Stomach (tissue), 8 donors: ENCODE measurements at regions not wholly inside any gene's neighbourhood (a gene's known extent, or its start where the extent isn't known, plus 50 kb on each side); places are given as distances from the start of the nearest gene placed in this dataset.

Source experiments
- DNase-seq, 2 donors: peaks; one replicate each; pipeline versions ENCODE4 v3.0.0 to v3.0.0-alpha.2; 2013 to 2019
- H3K27ac ChIP-seq, 5 donors: fragments of 200-600 bp in 4 of 5; sonication (generic) in 4 of 5; one replicate each; pipeline ENCODE4 v1.5.1; 2013 to 2019; ENCODE audit warnings: mild to moderate bottlenecking in 1 of 5, moderate library complexity in 1 of 5
- H3K27me3 ChIP-seq, 3 donors: fragments of 200-600 bp; sonication (generic); one replicate each; pipeline ENCODE4 v1.5.1; 2017 to 2019; ENCODE audit warnings: mixed run types in 1 of 3
- H3K36me3 ChIP-seq, 4 donors: fragments of 200-600 bp; sonication (generic); 1 replicate in 3 of 4; 2 replicates in 1 of 4; pipeline ENCODE4 v1.5.1; 2016 to 2019
- H3K4me1 ChIP-seq, 4 donors: fragments of 200-600 bp; sonication (generic); one replicate each; pipeline ENCODE4 v1.5.1; 2016 to 2019
- H3K4me3 ChIP-seq, 4 donors: fragments of 200-600 bp; sonication (generic) in 3 of 4; one replicate each; pipeline ENCODE4 v1.5.1; 2016 to 2019; ENCODE audit warnings: mild to moderate bottlenecking in 1 of 4
- H3K9me3 ChIP-seq, 4 donors: fragments of 200-600 bp; sonication (generic); one replicate each; pipeline ENCODE4 v1.5.1; 2016 to 2019
- CTCF ChIP-seq, 7 experiments: fragments of 450-650 bp in 4 of 7; fragments of 200-600 bp in 3 of 7; sonication (generic) in 3 of 7; IDR thresholded peaks; one replicate each; pipeline ENCODE4 v1.5.1; 2016 to 2019; ENCODE audit warnings: antibody characterized with exemption in 7 of 7, control low read depth in 2 of 7, mild to moderate bottlenecking in 1 of 7
- EP300 ChIP-seq: sonication (generic); formaldehyde crosslinking; IDR thresholded peaks from one replicate; pipeline ENCODE4 v1.6.1; 2017; ENCODE audit warnings: antibody characterized with exemption
- POLR2A ChIP-seq, 4 donors: fragments of 450-650 bp; IDR thresholded peaks; one replicate each; pipeline ENCODE4 v1.6.1; 2016; ENCODE audit warnings: antibody characterized with exemption in 4 of 4, control low read depth in 2 of 4, mild to moderate bottlenecking in 1 of 4, moderate library complexity in 1 of 4
- POLR2AphosphoS5 ChIP-seq, 3 donors: sonication (generic); formaldehyde crosslinking; IDR thresholded peaks; one replicate each; pipeline ENCODE4 v1.6.1; 2016; ENCODE audit warnings: antibody characterized with exemption in 3 of 3
- WGBS, 5 donors: extraction: QIAGEN DNeasy Blood & Tissue Kit in 3 of 5; methylation state at CpG; one replicate each; pipeline versions ENCODE4 v1.1.5 to v1.1.7; 2013 to 2018; 5-methylcytosine and 5-hydroxymethylcytosine counted together
- intact Hi-C: fragments of 100-400 bp; cut with DNase I; formaldehyde crosslinking; loops from one replicate; pipeline ENCODE4 v1.15.1; 2023; ENCODE audit warnings: low total_unique reads
- donor health status: healthy with polysubstance abuse.
- donor health status: Bipolar disorder and iron deficiency.
- donor health status: healthy.

GRCh38 chr1:98345417-98345816, 316.1 kb upstream of the SNX7 start:
- intact Hi-C loops = no loop called here
- no peak for DNase-seq
- Histone ChIP-seq H3K9me3 (no peaks in the 10 kb centered on the region), H3K4me3 (no peak overlapping the region), H3K4me1 (no peaks in the 10 kb centered on the region), H3K27ac (no peak overlapping the region), H3K36me3 (no peaks in the 10 kb centered on the region), H3K27me3 (no peaks in the 10 kb centered on the region)
- 59 to 87% (median 71%) methylated on average over 2 of the region's 2 CpGs for WGBS, 5 donors
- TF ChIP-seq CTCF (IDR thresholded peaks at IDR 0.05) = no peak
- TF ChIP-seq POLR2AphosphoS5 (IDR thresholded peaks at IDR 0.05) = no peak

- no peaks in the 10 kb centered on the region for H3K27me3 ChIP-seq
- H3K4me3 ChIP-seq = no peak overlapping the region
- no peak for DNase-seq
- no peaks in the 10 kb centered on the region for H3K9me3 ChIP-seq
- H3K27ac ChIP-seq = no peak overlapping the region
- 58 to 68% (median 65%) methylated on average over 3 of the region's 3 CpGs for WGBS, 5 donors
- no peaks in the 10 kb centered on the region for H3K36me3 ChIP-seq
- intact Hi-C loops = no loop called here
- no peaks in the 10 kb centered on the region for H3K4me1 ChIP-seq
- TF ChIP-seq EP300 (no peak), POLR2A (IDR thresholded peaks at IDR 0.05) (no peak), POLR2AphosphoS5 (IDR thresholded peaks at IDR 0.05) (no peak), CTCF (IDR thresholded peaks at IDR 0.05) (no peak)
Observed at GRCh38 chr1:98344731-98345130, 316.8 kb upstream of the SNX7 start.

GRCh38 chr1:98342566-98342965, 319.0 kb upstream of the SNX7 start:
- no peak for DNase-seq
- no peaks in the 10 kb centered on the region for H3K9me3 ChIP-seq
- no peaks in the 10 kb centered on the region for H3K27me3 ChIP-seq
- WGBS, 5 donors = 81 to 91% (median 88%) methylated on average over 1 of the region's 1 CpG
- no peak overlapping the region for H3K4me3 ChIP-seq
- H3K27ac ChIP-seq = no peak overlapping the region
- intact Hi-C loops = no loop called here
- H3K4me1 ChIP-seq = no peaks in the 10 kb centered on the region
- H3K36me3 ChIP-seq = no peaks in the 10 kb centered on the region
- TF ChIP-seq EP300 (no peak), POLR2AphosphoS5 (IDR thresholded peaks at IDR 0.05) (no peak), POLR2A (IDR thresholded peaks at IDR 0.05) (no peak), CTCF (IDR thresholded peaks at IDR 0.05) (no peak)

- no peak overlapping the region for H3K4me3 ChIP-seq
- no peaks in the 10 kb centered on the region for H3K36me3 ChIP-seq
- H3K9me3 ChIP-seq = no peaks in the 10 kb centered on the region
- H3K4me1 ChIP-seq = no peaks in the 10 kb centered on the region
- no peaks in the 10 kb centered on the region for H3K27me3 ChIP-seq
- no peak for TF ChIP-seq EP300
- TF ChIP-seq POLR2AphosphoS5 (IDR thresholded peaks at IDR 0.05) = no peak
- no peak for TF ChIP-seq CTCF (IDR thresholded peaks at IDR 0.05)
- no peak for TF ChIP-seq POLR2A (IDR thresholded peaks at IDR 0.05)
- 91 to 97% (median 96%) methylated on average over 4 of the region's 4 CpGs for WGBS, 5 donors
- no peak for DNase-seq
- intact Hi-C loops = no loop called here
- no peak overlapping the region for H3K27ac ChIP-seq
Observed at GRCh38 chr1:98340511-98340910, 321.0 kb upstream of the SNX7 start.
